AG09309 (cell line): ENCODE measurements at regions not wholly inside any gene's neighbourhood (a gene's known extent, or its start where the extent isn't known, plus 50 kb on each side); places are given as distances from the start of the nearest gene placed in this dataset.

Experiments used
- DNase-seq: peaks from one replicate; pipeline ENCODE4 v3.0.0-alpha.2; 2010; ENCODE audit warnings: low read depth
- H3K4me3 ChIP-seq: 2 replicates; pipeline ENCODE4 v1.5.1; 2011; ENCODE audit warnings: mild to moderate bottlenecking, low read depth, low read length, moderate library complexity; ENCODE audit not compliant: control insufficient read depth
- CTCF ChIP-seq: IDR thresholded peaks from 2 replicates; pipeline ENCODE4 v1.5.1; 2011; ENCODE audit warnings: mild to moderate bottlenecking, low read depth, low read length, inconsistent platforms; ENCODE audit not compliant: insufficient read depth, control insufficient read depth; ENCODE audit errors: missing control alignments

- DNase-seq = no peak
- H3K4me3 ChIP-seq = no peak overlapping the region
- TF ChIP-seq CTCF = no peak
Observed at GRCh38 chr4:111610681-111611080, 534.6 kb upstream of the FAM241A start.

GRCh38 chr4:111618908-111619307 is 526.3 kb upstream of the FAM241A start:
- H3K4me3 ChIP-seq = no peak overlapping the region
- no peak for DNase-seq
- TF ChIP-seq CTCF = no peak

DNA sequence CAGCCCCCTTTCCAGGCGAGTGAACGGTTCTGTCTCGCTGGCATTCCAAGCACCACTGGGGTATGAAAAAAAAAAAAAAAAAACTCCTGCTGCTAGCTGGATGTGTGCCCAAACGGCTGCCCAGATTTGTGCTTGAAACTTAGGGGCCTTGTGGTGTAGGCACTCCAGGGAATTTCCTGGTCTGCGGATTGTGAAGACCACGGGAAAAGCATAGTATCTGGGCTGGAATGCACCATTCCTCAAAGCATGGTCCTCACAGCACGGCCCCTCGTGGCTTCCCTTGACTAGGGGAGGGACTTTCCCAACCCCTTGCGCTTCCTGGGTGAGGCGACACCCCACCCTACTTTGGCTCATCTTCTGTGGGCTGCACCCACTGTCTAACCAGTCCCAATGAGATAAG is 516.8 kb upstream of the FAM241A start:
- DNase-seq = no peak
- TF ChIP-seq CTCF = no peak
- no peak overlapping the region for H3K4me3 ChIP-seq

- no peak overlapping the region for H3K4me3 ChIP-seq
- TF ChIP-seq CTCF = peak; percentile 39
- peak; percentile 13 for DNase-seq
Observed at GRCh38 chr4:111630705-111631104, 514.5 kb upstream of the FAM241A start.

DNA sequence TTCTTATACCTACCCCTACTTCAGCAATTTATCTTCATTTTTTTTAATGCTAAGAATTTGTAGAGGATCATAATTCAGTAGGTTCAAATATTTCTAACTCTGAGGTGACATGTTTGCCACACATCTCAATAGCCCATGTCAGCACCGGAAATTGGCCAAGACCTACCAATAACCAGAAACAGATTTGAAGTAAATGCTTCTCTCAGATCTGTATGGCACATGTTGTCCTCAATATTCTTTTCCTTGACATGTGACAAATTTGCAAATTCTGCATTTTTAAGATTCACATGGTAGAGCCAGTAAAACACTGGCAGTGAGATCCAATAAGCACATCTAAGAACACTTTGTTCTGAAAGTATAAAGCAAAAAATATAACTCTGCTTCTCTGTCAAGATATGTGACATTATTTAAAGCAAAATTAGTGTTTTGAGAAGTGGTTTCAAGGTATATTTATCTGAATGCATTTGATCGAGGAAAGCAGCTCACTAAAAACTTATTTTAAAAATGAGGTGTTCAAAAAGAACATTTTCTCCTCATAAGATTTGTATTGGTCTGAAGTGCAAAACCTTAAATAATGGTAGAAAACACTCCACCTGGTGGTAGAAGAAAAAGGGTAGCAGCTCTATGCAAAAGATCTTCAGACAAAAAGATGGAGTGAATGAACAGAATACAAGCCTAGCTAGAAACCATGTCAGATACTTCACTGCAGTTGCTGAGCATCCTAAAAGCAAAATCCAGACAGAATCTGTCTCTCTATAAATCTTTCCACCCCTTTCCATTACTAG is 513.8 kb upstream of the FAM241A start:
- H3K4me3 ChIP-seq = no peak overlapping the region
- peak; percentile 7 for DNase-seq
- peak; percentile 53 for TF ChIP-seq CTCF

- no peak overlapping the region for H3K4me3 ChIP-seq
- peak; percentile 16 for DNase-seq
- no peak for TF ChIP-seq CTCF
Observed at GRCh38 chr4:111632641-111633151, 512.6 kb upstream of the FAM241A start.
